SK-N-SH (cell line): ENCODE measurements at regions not wholly inside any gene's neighbourhood (a gene's known extent, or its start where the extent isn't known, plus 50 kb on each side); places are given as distances from the start of the nearest gene placed in this dataset.

Source experiments
- CTCF ChIA-PET: fragments of 300-600, 350-600 bp; formaldehyde crosslinking; extraction: SDS; loops from one replicate; lab custom pipeline; 2021; lab: Yijun Ruan, JAX
- POLR2A ChIA-PET: fragments of 350-600 bp; sonication (Branson Sonifier 250); formaldehyde crosslinking; extraction: SDS; loops from one replicate; lab custom pipeline; 2020; ENCODE audit warnings: antibody characterized with exemption, inconsistent platforms; lab: Yijun Ruan, JAX
- DNase-seq: peaks from one replicate; pipeline ENCODE4 v3.0.0; 2012
- H2AFZ ChIP-seq: fragments of 200-600 bp; sonication (generic); 2 replicates; pipeline ENCODE4 v1.8.1; 2016; ENCODE audit warnings: antibody characterized with exemption, mild to moderate bottlenecking, low read depth
- H3F3A ChIP-seq: fragments of 200-600 bp; sonication (generic); replicated peaks from 2 replicates; pipeline ENCODE3; 2016; ENCODE audit warnings: antibody characterized with exemption, mild to moderate bottlenecking; ENCODE audit not compliant: insufficient read depth
- H3K27ac ChIP-seq, 2 experiments: fragments of 200-500 bp in 1 of 2; fragments of 200-600 bp in 1 of 2; sonication (Bioruptor generic) in 1 of 2; sonication (generic), shearing (Covaris generic) in 1 of 2; 2 replicates each; pipeline versions ENCODE4 v1.5.1 to v1.6.1; 2014 to 2016; ENCODE audit warnings: low read depth in 2 of 2, inconsistent platforms in 1 of 2, low read length in 1 of 2, mild to moderate bottlenecking in 1 of 2, mixed read lengths in 1 of 2
- H3K27me3 ChIP-seq: fragments of 200-600 bp; sonication (generic), shearing (Covaris generic); 2 replicates; pipeline ENCODE4 v1.6.1; 2016; ENCODE audit warnings: mixed run types; ENCODE audit not compliant: insufficient read depth
- H3K36me3 ChIP-seq, 2 experiments: fragments of 200-500 bp in 1 of 2; fragments of 200-600 bp in 1 of 2; sonication (Bioruptor generic) in 1 of 2; sonication (generic) in 1 of 2; replicated peaks in 1 of 2; 2 replicates each; pipeline versions ENCODE3 to v1.5.1; 2014 to 2016; ENCODE audit warnings: low read length in 1 of 2, mild to moderate bottlenecking in 1 of 2; ENCODE audit not compliant: insufficient read depth in 2 of 2, control insufficient read depth in 1 of 2
- H3K4me1 ChIP-seq, 2 experiments: fragments of 200-500 bp in 1 of 2; fragments of 200-600 bp in 1 of 2; sonication (Bioruptor generic) in 1 of 2; sonication (generic), shearing (Covaris generic) in 1 of 2; 2 replicates each; pipeline versions ENCODE4 v1.5.1 to v1.6.1; 2014 to 2016; ENCODE audit warnings: low read depth in 1 of 2, low read length in 1 of 2, mixed run types in 1 of 2; ENCODE audit not compliant: insufficient read depth in 2 of 2, control insufficient read depth in 1 of 2
- H3K4me2 ChIP-seq: fragments of 200-600 bp; sonication (generic), shearing (Covaris generic); 2 replicates; pipeline ENCODE4 v1.6.1; 2017; ENCODE audit warnings: mixed run types
- H3K4me3 ChIP-seq, 2 experiments: fragments of 200-500 bp in 1 of 2; fragments of 200-600 bp in 1 of 2; sonication (Bioruptor generic) in 1 of 2; sonication (generic), shearing (Covaris generic) in 1 of 2; 2 replicates each; pipeline versions ENCODE4 v1.5.1 to v1.8.1; 2014 to 2016; ENCODE audit warnings: low read depth in 2 of 2, inconsistent platforms in 1 of 2, low read length in 1 of 2, mild to moderate bottlenecking in 1 of 2, mixed read lengths in 1 of 2, moderate library complexity in 1 of 2
- H3K79me2 ChIP-seq: fragments of 200-600 bp; sonication (generic); 2 replicates; pipeline ENCODE4 v1.8.1; 2017; ENCODE audit warnings: mild to moderate bottlenecking; ENCODE audit not compliant: insufficient read depth
- H3K9ac ChIP-seq: fragments of 200-600 bp; sonication (generic); 2 replicates; pipeline ENCODE4 v1.6.1; 2017; ENCODE audit warnings: mixed run types
- H3K9me2 ChIP-seq: fragments of 200-600 bp; sonication (generic); 2 replicates; pipeline ENCODE4 v1.6.1; 2017; ENCODE audit warnings: mixed run types
- H3K9me3 ChIP-seq: fragments of 200-600 bp; sonication (generic); 2 replicates; pipeline ENCODE4 v1.6.1; 2017; ENCODE audit warnings: mixed run types, mild to moderate bottlenecking, moderate library complexity
- H4K20me1 ChIP-seq: fragments of 200-600 bp; sonication (generic); 2 replicates; pipeline ENCODE4 v1.6.1; 2017; ENCODE audit warnings: mild to moderate bottlenecking, mixed run types; ENCODE audit not compliant: insufficient read depth
- CTCF ChIP-seq: fragments of 200-600 bp; sonication (generic); IDR thresholded peaks from 2 replicates; pipeline ENCODE4 v1.6.1; 2017; ENCODE audit warnings: antibody characterized with exemption, mild to moderate bottlenecking, moderate library complexity
- ELF1 ChIP-seq: IDR thresholded peaks from 2 replicates; pipeline ENCODE4 v1.4.0; 2012
- GATA2 ChIP-seq: sonication (generic); formaldehyde crosslinking; IDR thresholded peaks from 2 replicates; pipeline ENCODE4 v1.5.0; 2020; ENCODE audit warnings: mild to moderate bottlenecking, missing genetic modification reagents
- IRF3 ChIP-seq: fragments of 150-350 bp; IDR thresholded peaks from 2 replicates; pipeline ENCODE4 v1.6.1; 2016; ENCODE audit warnings: mild to moderate bottlenecking, low read depth, low read length
- JUND ChIP-seq: IDR thresholded peaks from 2 replicates; pipeline ENCODE4 v1.4.0; 2012
- POLR2AphosphoS5 ChIP-seq: IDR thresholded peaks from 2 replicates; pipeline ENCODE4 v1.6.1; 2012; ENCODE audit warnings: low read depth, low read length
- RFX5 ChIP-seq: IDR thresholded peaks from 2 replicates; pipeline ENCODE4 v1.6.1; 2012; ENCODE audit warnings: mild to moderate bottlenecking, improper control_type of control experiment, low read length
- RXRA ChIP-seq: IDR thresholded peaks from 2 replicates; pipeline ENCODE4 v1.4.0; 2012; ENCODE audit warnings: low read depth, mild to moderate bottlenecking, borderline replicate concordance
- TCF12 ChIP-seq: IDR thresholded peaks from 2 replicates; pipeline ENCODE4 v1.4.0; 2012
- WGBS: methylation state at CpG from one replicate; pipeline ENCODE4 v1.1.6; 2017; ENCODE audit warnings: low lambda C conversion rate; 5-methylcytosine and 5-hydroxymethylcytosine counted together
- TF ChIP-seq, protein P1 (sequence below): IDR thresholded peaks from 2 replicates; pipeline ENCODE4 v1.6.1; 2012; ENCODE audit warnings: mild to moderate bottlenecking, low read depth, low read length, moderate library complexity

DNA sequence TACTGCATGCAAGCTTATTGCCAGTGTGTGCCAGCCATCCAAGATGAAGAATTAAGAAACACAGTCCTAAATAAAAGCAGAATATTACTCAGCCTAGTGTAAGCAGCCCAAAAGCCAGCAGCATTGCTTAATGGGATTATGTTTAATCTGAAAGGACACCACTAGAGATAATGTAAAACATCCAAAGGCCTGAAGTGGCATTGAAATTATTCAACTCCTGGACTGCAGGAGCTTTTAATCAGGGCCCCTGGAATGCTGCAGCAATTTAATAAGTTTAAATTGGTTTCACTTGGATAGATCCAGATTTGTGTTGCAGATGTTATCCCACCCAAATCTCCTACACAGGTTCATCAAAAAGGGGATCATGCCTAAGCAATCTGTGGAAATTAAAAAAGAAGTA is 193.0 kb downstream of the C12orf50 start (continued):
- TF ChIP-seq POLR2AphosphoS5 (peak; percentile 45; the same call in 1 of the 2 replicates), JUND (no peak), RXRA (no peak), GATA2 (CRISPR knock-in tag) (peak; percentile 86), TCF12 (0 out of 2 replicates have a peak, but pooled peaks have one; percentile 24), CTCF (no peak), RFX5 (no peak), IRF3 (no peak)
- TF ChIP-seq, protein P1, sequence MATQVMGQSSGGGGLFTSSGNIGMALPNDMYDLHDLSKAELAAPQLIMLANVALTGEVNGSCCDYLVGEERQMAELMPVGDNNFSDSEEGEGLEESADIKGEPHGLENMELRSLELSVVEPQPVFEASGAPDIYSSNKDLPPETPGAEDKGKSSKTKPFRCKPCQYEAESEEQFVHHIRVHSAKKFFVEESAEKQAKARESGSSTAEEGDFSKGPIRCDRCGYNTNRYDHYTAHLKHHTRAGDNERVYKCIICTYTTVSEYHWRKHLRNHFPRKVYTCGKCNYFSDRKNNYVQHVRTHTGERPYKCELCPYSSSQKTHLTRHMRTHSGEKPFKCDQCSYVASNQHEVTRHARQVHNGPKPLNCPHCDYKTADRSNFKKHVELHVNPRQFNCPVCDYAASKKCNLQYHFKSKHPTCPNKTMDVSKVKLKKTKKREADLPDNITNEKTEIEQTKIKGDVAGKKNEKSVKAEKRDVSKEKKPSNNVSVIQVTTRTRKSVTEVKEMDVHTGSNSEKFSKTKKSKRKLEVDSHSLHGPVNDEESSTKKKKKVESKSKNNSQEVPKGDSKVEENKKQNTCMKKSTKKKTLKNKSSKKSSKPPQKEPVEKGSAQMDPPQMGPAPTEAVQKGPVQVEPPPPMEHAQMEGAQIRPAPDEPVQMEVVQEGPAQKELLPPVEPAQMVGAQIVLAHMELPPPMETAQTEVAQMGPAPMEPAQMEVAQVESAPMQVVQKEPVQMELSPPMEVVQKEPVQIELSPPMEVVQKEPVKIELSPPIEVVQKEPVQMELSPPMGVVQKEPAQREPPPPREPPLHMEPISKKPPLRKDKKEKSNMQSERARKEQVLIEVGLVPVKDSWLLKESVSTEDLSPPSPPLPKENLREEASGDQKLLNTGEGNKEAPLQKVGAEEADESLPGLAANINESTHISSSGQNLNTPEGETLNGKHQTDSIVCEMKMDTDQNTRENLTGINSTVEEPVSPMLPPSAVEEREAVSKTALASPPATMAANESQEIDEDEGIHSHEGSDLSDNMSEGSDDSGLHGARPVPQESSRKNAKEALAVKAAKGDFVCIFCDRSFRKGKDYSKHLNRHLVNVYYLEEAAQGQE: no peak

GRCh38 chr12:87828382-87828973 is 200.7 kb downstream of the C12orf50 start:
- H3K27me3 ChIP-seq: no peaks in the 10 kb centered on the region
- TF ChIP-seq IRF3: no peak
- no peak for TF ChIP-seq ELF1
- no peak for TF ChIP-seq CTCF
- TF ChIP-seq, all 33 proteins: peak for 0
- 90% methylated on average over 6 of the region's 6 CpGs for WGBS
- Histone ChIP-seq H3K9me3 (no peaks in the 10 kb centered on the region), H3K4me1 (no peaks in the 10 kb centered on the region; a peak in 1 of 4 replicates), H3K9me2 (no peaks in the 10 kb centered on the region), H3K36me3 (no peaks in the 10 kb centered on the region), H3K79me2 (no peaks in the 10 kb centered on the region), H4K20me1 (no peaks in the 10 kb centered on the region), H2AFZ (no peak overlapping the region), H3K27ac (no peak overlapping the region), H3K4me2 (no peak overlapping the region), H3K4me3 (no peak overlapping the region), H3K9ac (no peak overlapping the region), H3F3A (no peaks in the 10 kb centered on the region)
- POLR2A ChIA-PET: no interaction called here
- no peak for DNase-seq
- CTCF ChIA-PET: interaction anchor here (1.3 kb wide), 1 partner anchor 545 kb away, joined by 3 read pairs; no protein-coding TSS in a partner anchor
